GM19467 (cell line): ENCODE measurements at regions not wholly inside any gene's neighbourhood (a gene's known extent, or its start where the extent isn't known, plus 50 kb on each side); places are given as distances from the start of the nearest gene placed in this dataset.

Experiments used
- ATAC-seq: cut with Tn5 transposase; IDR thresholded peaks from one replicate; pipeline ENCODE4 v1.9.1; 2021; ENCODE audit warnings: mild to moderate bottlenecking, moderate library complexity; ENCODE audit not compliant: unreplicated experiment

- ATAC-seq, result no peak
These were observed 58.8 kb upstream of the ZNF804B start for GRCh38 chr7:88700725-88701124.

- ATAC-seq, result no peak
These were observed 65.3 kb upstream of the ZNF804B start for GRCh38 chr7:88694207-88694606.

- ATAC-seq, result no peak
These were observed 66.4 kb upstream of the ZNF804B start for GRCh38 chr7:88693131-88693530.

GRCh38 chr7:88692493-88692892 is 67.0 kb upstream of the ZNF804B start:
- no peak for ATAC-seq

- no peak for ATAC-seq
These were observed 69.7 kb upstream of the ZNF804B start for GRCh38 chr7:88689821-88690220.

DNA sequence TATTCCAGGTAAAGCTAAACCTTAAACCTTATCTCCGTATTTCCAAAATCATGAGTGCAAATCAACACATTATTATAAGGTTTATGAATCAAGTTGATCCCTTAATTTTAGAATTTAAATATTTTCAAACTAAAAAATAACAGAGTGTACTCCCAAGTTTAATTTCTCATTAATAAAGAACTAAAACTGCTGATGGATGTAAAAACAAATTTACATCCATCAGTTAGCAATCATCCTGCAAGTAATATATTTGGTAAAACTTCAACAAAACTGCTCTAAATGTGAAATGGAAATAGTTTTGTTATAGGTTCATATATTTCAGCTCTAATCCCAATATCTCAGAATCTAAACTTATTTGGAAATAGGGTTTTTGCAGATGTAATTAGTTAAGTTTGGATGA is 71.3 kb upstream of the ZNF804B start:
- ATAC-seq, result no peak

GRCh38 chr7:88686468-88687229 is 72.9 kb upstream of the ZNF804B start:
- no peak for ATAC-seq

DNA sequence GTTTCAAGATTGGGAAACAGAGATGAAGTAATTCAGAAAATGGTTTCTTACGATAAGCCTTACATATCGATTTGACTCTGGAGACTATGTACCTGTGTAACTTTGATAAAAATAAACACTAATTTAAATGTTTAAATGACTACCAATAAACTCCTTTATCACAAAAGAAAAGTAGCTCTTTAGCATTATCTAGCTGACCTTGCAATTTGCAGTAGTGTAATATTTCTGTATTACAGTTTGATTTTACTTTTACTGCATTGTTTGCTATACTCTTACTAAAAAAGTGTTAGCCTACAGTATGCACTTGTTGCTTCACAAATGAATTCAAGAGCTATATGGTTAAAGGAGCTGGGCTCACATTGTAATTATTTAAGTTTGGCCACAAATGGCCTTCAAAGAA is 77.8 kb upstream of the ZNF804B start:
- ATAC-seq, result no peak

- no peak for ATAC-seq
These were observed 89.0 kb upstream of the ZNF804B start for GRCh38 chr7:88670536-88670935.

- ATAC-seq, result no peak
These were observed 89.6 kb upstream of the ZNF804B start for GRCh38 chr7:88669913-88670312.

DNA sequence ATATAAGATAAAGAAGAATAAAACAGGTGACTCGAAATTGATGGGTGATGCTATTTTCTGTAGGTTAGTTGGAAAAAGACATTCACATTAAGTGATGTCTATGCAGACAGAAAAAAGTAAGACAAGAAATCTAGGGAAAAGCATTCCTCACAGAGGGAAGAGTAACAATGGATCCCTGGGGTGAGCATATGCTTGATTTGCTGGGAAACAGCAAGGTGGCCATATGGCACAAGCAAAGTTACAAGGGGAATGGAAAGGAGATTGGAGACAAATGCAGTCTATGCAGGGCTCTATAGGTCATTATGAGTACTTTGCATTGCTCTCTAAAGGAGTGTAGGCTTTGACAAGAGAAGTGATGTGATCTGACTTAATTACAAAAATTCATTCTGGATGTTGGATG is 90.9 kb upstream of the ZNF804B start:
- ATAC-seq, result no peak

- no peak for ATAC-seq
These were observed 92.9 kb upstream of the ZNF804B start for GRCh38 chr7:88666626-88667025.

DNA sequence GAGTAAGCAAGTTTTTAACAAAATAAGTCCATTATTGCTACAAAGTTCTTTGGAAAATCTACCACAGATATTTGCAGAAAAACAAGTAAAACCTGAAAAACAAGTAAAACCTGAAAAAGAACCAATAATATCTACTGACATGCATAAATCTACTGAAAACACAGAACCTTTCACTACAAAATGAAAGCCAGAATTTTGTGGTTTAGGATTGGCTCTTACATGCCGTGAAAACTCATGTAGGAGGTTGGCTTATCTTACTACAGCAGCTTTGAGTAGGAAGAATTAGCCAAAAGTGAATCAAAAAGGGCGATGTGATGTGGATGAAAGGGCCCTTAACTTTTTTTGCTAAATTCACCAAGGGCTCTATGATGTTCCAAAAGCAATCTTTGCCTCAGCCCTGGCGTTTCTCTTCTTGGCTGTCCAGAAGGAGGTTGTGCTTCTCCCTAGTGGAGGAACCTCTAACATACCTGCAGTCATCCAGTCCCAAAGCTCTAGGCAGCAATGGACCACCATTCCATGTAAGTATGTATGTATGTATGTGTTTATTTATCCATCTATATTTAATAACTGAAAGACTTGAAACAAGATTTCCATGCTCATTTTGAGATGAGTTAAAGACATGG is 93.5 kb upstream of the ZNF804B start:
- ATAC-seq, result no peak

DNA sequence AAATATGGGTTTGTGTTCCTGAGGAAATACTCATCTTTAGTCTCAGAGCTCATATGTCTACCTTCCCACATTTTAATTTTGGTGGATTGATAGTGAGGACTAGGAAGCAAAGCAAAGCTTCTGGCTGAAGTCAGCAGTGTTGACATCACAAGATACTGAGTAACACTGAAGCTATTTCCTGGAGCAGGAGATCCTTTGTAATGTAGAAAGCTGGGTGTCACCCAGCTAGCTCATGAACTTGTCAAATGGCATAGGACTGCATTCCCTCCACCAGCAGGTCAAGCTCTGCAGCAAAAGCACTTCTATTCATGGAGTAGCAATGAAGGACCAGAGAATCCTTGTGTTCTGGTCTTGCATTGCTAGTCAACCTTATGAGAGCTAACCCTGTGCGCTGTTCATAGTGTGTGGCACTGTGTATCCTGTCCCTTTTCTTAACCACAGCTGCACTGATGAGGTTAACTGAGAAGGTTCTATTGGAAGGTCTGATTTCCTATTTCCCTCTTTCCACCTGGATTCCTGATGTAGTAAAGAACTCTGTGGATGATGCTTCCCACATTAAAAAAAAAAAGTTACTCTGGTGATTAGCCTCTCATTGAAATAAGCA is 94.8 kb upstream of the ZNF804B start:
- no peak for ATAC-seq

DNA sequence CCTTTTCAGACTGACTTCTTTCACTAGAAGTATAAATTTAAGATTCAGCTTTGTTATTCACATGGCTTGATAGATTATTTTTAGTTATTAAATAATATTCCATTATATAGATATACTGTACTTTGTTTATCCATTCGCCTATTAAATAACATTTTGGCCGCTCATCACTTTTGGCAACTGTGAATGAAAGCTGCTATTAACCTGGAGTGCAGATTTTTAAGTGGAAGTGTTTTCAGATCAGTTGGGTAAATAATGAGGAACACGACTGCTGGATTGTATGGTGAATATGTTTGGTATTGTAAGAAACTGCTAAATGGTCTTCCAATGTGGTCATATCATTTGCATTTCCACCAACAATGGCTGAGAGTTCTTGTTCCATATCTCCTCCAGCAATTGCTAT is 97.6 kb upstream of the ZNF804B start:
- ATAC-seq, result no peak

- ATAC-seq, result no peak
These were observed 111.7 kb upstream of the ZNF804B start for GRCh38 chr7:88647825-88648224.

DNA sequence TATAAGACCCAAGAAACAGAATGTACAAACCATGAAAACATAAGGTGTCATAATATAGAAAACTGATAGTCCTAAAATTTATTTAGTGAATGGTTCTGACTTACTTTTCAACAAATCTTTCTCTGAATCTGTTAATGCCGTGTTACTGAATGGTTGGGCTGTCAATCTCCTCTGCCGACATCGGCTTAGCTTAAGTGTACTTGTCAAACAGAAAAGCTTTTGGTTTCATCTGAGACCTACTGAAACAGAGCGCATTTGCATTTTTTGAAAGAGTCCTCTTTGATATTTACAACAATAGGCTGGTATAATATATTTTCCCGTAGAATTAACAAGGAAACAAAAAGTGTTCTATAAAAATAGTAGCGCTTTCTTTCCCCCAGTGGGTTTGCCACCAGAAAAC is 120.9 kb upstream of the ZNF804B start:
- ATAC-seq, result no peak

- no peak for ATAC-seq
These were observed 121.7 kb upstream of the ZNF804B start for GRCh38 chr7:88637795-88638194.

GRCh38 chr7:88635149-88635548 is 124.4 kb upstream of the ZNF804B start:
- no peak for ATAC-seq

DNA sequence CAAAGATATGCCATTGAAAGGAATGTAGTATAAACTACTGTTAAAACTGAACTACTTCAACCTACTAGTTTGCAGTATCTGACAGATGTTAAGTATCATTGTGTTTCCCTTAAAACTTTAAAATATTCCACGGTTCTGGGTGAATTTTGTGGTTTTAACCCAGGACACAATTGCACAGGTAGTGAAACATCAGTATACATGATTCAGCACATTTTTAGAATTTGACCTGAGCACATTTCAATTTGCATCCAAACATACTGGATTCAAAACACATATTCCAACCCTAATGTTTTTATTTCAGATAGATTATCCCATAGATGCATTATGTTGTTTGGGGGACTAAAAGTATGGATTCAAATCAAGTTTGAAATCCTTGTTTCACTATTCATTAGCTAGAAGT is 129.9 kb upstream of the ZNF804B start:
- no peak for ATAC-seq

- ATAC-seq, result peak; percentile 98
These were observed 131.0 kb upstream of the ZNF804B start for GRCh38 chr7:88628363-88629085.

GRCh38 chr7:88617185-88617584 is 142.3 kb upstream of the ZNF804B start:
- ATAC-seq, result no peak
